Fibroblast of the aortic adventitia (primary cell): ENCODE measurements at regions not wholly inside any gene's neighbourhood (a gene's known extent, or its start where the extent isn't known, plus 50 kb on each side); places are given as distances from the start of the nearest gene placed in this dataset.

Source experiments
- DNase-seq: peaks from one replicate; pipeline ENCODE4 v3.0.0-alpha.2; 2010; ENCODE audit warnings: low read depth
- H3K4me3 ChIP-seq: 2 replicates; pipeline ENCODE4 v1.5.1; 2011; ENCODE audit warnings: low read depth, mild to moderate bottlenecking, control low read depth, low read length, moderate library complexity
- CTCF ChIP-seq: IDR thresholded peaks from 2 replicates; pipeline ENCODE4 v1.5.1; 2011; ENCODE audit warnings: mild to moderate bottlenecking, low read length, control low read depth, inconsistent platforms; ENCODE audit not compliant: insufficient read depth

GRCh38 chr7:156162451-156162850, 350.2 kb upstream of the SHH start:
- no peak for DNase-seq
- H3K4me3 ChIP-seq: no peak overlapping the region
- no peak for TF ChIP-seq CTCF

GRCh38 chr7:156160811-156161210, 348.5 kb upstream of the SHH start:
- H3K4me3 ChIP-seq: no peak overlapping the region
- TF ChIP-seq CTCF: no peak
- DNase-seq: no peak

GRCh38 chr7:156158693-156159092, 346.4 kb upstream of the SHH start:
- no peak for TF ChIP-seq CTCF
- DNase-seq: no peak
- H3K4me3 ChIP-seq: no peak overlapping the region

- H3K4me3 ChIP-seq: no peak overlapping the region
- no peak for DNase-seq
Observed at GRCh38 chr7:156158213-156158612, 345.9 kb upstream of the SHH start.

GRCh38 chr7:156157409-156158012, 345.2 kb upstream of the SHH start:
- H3K4me3 ChIP-seq: no peak overlapping the region
- DNase-seq: no peak
- TF ChIP-seq CTCF: no peak

More at GRCh38 chr7:156158213-156158612, 345.9 kb upstream of the SHH start:
- TF ChIP-seq CTCF: no peak

GRCh38 chr7:156156734-156157408, 344.6 kb upstream of the SHH start:
- DNase-seq: no peak
- no peak for TF ChIP-seq CTCF
- H3K4me3 ChIP-seq: no peak overlapping the region
